ENCODE measurements at regions not wholly inside any gene's neighbourhood (a gene's known extent, or its start where the extent isn't known, plus 50 kb on each side); places are given as distances from the start of the nearest gene placed in this dataset.

GRCh38 chr5:3024976-3025375, 273.5 kb upstream of the IRX2 start:
- no peak for TF ChIP-seq EZH2 (IDR thresholded peaks at IDR 0.05; ENCODE audit: low read depth)
- no peak for TF ChIP-seq CTCF (conservative IDR thresholded peaks at IDR 0.05)
